Gastroesophageal sphincter (tissue), 4 donors: ENCODE measurements at regions not wholly inside any gene's neighbourhood (a gene's known extent, or its start where the extent isn't known, plus 50 kb on each side); places are given as distances from the start of the nearest gene placed in this dataset.
"Not testable (repeated sequence)": the region's sequence is repeated elsewhere in the genome, so short reads cannot be mapped to it uniquely, and the experiment has no call there.

Experiments used
- ATAC-seq: fragments of 150-250 bp; one replicate; pipeline ENCODE4 v1.9.1; 2016; ENCODE audit warnings: mild to moderate bottlenecking, moderate library complexity
- H3K27ac ChIP-seq, 4 donors: fragments of 200-600 bp; sonication (generic) in 3 of 4; 1 replicate in 3 of 4; 2 replicates in 1 of 4; pipeline ENCODE4 v1.5.1; 2016 to 2019
- H3K27me3 ChIP-seq: fragments of 200-600 bp; sonication (generic); one replicate; pipeline ENCODE4 v1.5.1; 2019
- H3K36me3 ChIP-seq, 2 donors: fragments of 200-600 bp; sonication (generic); one replicate each; pipeline ENCODE4 v1.5.1; 2019; ENCODE audit warnings: control low read depth in 1 of 2
- H3K4me1 ChIP-seq, 3 donors: fragments of 200-600 bp; sonication (generic); 1 replicate in 2 of 3; 2 replicates in 1 of 3; pipeline ENCODE4 v1.5.1; 2016 to 2019; ENCODE audit warnings: control low read depth in 2 of 3
- H3K4me3 ChIP-seq, 2 donors: fragments of 200-600 bp; sonication (generic); one replicate each; pipeline ENCODE4 v1.5.1; 2019; ENCODE audit warnings: mild to moderate bottlenecking in 1 of 2, moderate library complexity in 1 of 2
- H3K9me3 ChIP-seq, 3 donors: fragments of 200-600 bp; sonication (generic); one replicate each; pipeline ENCODE4 v1.5.1; 2017 to 2019; ENCODE audit warnings: control low read depth in 2 of 3
- EP300 ChIP-seq: sonication (generic); formaldehyde crosslinking; IDR thresholded peaks from one replicate; pipeline ENCODE4 v1.6.1; 2017; ENCODE audit warnings: antibody characterized with exemption, mild to moderate bottlenecking
- POLR2A ChIP-seq, 2 donors: fragments of 450-650 bp; IDR thresholded peaks; one replicate each; pipeline ENCODE4 v1.6.1; 2017; ENCODE audit warnings: antibody characterized with exemption in 2 of 2, mild to moderate bottlenecking in 2 of 2, moderate library complexity in 1 of 2
- POLR2AphosphoS5 ChIP-seq: sonication (generic); formaldehyde crosslinking; IDR thresholded peaks from one replicate; pipeline ENCODE4 v1.6.1; 2017; ENCODE audit warnings: antibody characterized with exemption
- WGBS, 2 donors: methylation state at CpG; one replicate each; pipeline ENCODE4 v1.1.5; 2018; ENCODE audit warnings: low coverage in 1 of 2; 5-methylcytosine and 5-hydroxymethylcytosine counted together
- TF ChIP-seq, protein P1 (sequence below), 4 experiments: fragments of 200-600 bp in 2 of 4; fragments of 450-650 bp in 2 of 4; sonication (generic) in 1 of 4; IDR thresholded peaks; one replicate each; pipeline ENCODE4 v1.5.1; 2017 to 2019; ENCODE audit warnings: antibody characterized with exemption in 4 of 4, mild to moderate bottlenecking in 2 of 4, moderate library complexity in 2 of 4

- TF ChIP-seq POLR2AphosphoS5: no peak
- TF ChIP-seq POLR2A (IDR thresholded peaks at IDR 0.05): no peak
- no peak for TF ChIP-seq EP300
- TF ChIP-seq, protein P1, sequence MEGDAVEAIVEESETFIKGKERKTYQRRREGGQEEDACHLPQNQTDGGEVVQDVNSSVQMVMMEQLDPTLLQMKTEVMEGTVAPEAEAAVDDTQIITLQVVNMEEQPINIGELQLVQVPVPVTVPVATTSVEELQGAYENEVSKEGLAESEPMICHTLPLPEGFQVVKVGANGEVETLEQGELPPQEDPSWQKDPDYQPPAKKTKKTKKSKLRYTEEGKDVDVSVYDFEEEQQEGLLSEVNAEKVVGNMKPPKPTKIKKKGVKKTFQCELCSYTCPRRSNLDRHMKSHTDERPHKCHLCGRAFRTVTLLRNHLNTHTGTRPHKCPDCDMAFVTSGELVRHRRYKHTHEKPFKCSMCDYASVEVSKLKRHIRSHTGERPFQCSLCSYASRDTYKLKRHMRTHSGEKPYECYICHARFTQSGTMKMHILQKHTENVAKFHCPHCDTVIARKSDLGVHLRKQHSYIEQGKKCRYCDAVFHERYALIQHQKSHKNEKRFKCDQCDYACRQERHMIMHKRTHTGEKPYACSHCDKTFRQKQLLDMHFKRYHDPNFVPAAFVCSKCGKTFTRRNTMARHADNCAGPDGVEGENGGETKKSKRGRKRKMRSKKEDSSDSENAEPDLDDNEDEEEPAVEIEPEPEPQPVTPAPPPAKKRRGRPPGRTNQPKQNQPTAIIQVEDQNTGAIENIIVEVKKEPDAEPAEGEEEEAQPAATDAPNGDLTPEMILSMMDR (IDR thresholded peaks at IDR 0.05): no peak
- Histone ChIP-seq H3K4me3 (no peak overlapping the region), H3K9me3 (peaks cover 0 to 4% (median 0%) of the 10 kb centered on the region in 3 donors), H3K27ac (no peak overlapping the region), H3K27me3 (no peaks in the 10 kb centered on the region), H3K36me3 (no peaks in the 10 kb centered on the region), H3K4me1 (peaks cover 0 to 6% (median 0%) of the 10 kb centered on the region in 3 donors)
- WGBS, 2 donors: 90 to 94% methylated on average over 2 to 5 of the region's 5 CpGs
- no peak for ATAC-seq
These were observed 70.5 kb downstream of the TMEM270 start for GRCh38 chr7:73931502-73931901.

- Histone ChIP-seq H3K27me3 (no peaks in the 10 kb centered on the region), H3K4me3 (no peak overlapping the region), H3K27ac (no peak overlapping the region), H3K4me1 (peaks cover 0 to 6% (median 0%) of the 10 kb centered on the region in 3 donors), H3K36me3 (no peaks in the 10 kb centered on the region), H3K9me3 (no peaks in the 10 kb centered on the region)
- no peak for ATAC-seq
- 75 to 87% methylated on average over 4 of the region's 4 CpGs for WGBS, 2 donors
- TF ChIP-seq EP300 (no peak), POLR2AphosphoS5 (no peak), POLR2A (IDR thresholded peaks at IDR 0.05) (no peak)
- TF ChIP-seq, protein P1 (IDR thresholded peaks at IDR 0.05): no peak
These were observed 71.4 kb downstream of the TMEM270 start for GRCh38 chr7:73932364-73932763.

DNA sequence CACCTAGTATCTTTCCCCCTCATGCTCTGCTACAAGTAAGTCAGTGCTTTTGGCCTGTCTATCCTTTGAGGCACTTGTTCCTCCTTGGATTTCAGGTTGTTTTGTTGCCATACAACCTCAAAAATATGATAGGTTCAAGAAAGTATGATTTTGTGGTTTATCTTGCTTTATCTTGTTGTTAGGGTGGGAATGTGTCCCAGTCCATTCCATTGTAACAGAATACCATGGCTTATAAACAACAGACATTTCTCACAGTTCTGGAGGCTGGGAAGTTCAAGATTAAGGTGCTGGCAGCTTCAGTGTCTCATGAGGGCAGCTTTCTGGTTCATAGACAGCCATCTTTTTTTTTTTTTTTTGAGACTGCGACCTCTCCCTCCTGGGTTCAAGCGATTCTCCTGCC lies 72.1 kb downstream of the TMEM270 start:
- 100% methylated on average over 1 of the region's 2 CpGs; no CpG with 5 or more reads in 1 of the 2 donors for WGBS, 2 donors
- no peaks in the 10 kb centered on the region for H3K27me3 ChIP-seq
- H3K4me1 ChIP-seq: peaks cover 0 to 6% (median 0%) of the 10 kb centered on the region in 3 donors
- no peaks in the 10 kb centered on the region for H3K36me3 ChIP-seq
- no peak overlapping the region for H3K27ac ChIP-seq
- TF ChIP-seq POLR2AphosphoS5 (no peak), EP300 (no peak), POLR2A (IDR thresholded peaks at IDR 0.05) (no peak)
- TF ChIP-seq, protein P1 (IDR thresholded peaks at IDR 0.05): no peak
- H3K4me3 ChIP-seq: no peak overlapping the region
- no peak for ATAC-seq
- H3K9me3 ChIP-seq: no peaks in the 10 kb centered on the region

DNA sequence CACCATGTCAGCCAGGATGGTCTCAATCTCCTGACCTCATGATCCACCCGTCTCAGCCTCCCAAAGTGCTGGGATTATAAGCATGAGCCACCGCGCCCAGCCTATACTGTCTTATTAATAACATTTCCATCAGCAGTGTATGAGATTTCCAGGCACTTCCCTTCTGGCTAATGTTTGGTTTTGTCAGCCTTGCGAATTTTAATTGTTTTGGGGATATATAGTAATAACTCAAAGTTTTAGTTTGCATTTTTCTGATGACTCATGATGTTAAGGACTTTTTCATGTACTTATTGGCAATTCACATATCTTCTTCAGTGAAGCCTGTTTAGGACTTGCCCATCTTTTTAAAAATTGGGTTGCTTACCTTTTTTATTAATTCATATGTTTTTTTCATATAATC lies 76.0 kb downstream of the TMEM270 start:
- Histone ChIP-seq H3K4me1 (no peaks in the 10 kb centered on the region), H3K27me3 (no peaks in the 10 kb centered on the region), H3K9me3 (peaks cover 0 to 11% (median 0%) of the 10 kb centered on the region in 3 donors), H3K4me3 (no peak overlapping the region), H3K36me3 (no peaks in the 10 kb centered on the region), H3K27ac (no peak overlapping the region)
- ATAC-seq: no peak
- TF ChIP-seq, protein P1 (IDR thresholded peaks at IDR 0.05): no peak
- TF ChIP-seq EP300: no peak
- no peak for TF ChIP-seq POLR2A (IDR thresholded peaks at IDR 0.05)
- no peak for TF ChIP-seq POLR2AphosphoS5
- WGBS, 2 donors: 68 to 77% methylated on average over 3 to 4 of the region's 4 CpGs

GRCh38 chr7:73937650-73938049 lies 76.7 kb downstream of the TMEM270 start:
- not testable (repeated sequence) for H3K27ac ChIP-seq, H3K4me3 ChIP-seq, H3K36me3 ChIP-seq, H3K27me3 ChIP-seq, H3K4me1 ChIP-seq, ATAC-seq
- TF ChIP-seq POLR2AphosphoS5: peak; percentile 16
- H3K9me3 ChIP-seq: peaks cover 0 to 11% (median 0%) of the 10 kb centered on the region in 3 donors
- 63 to 73% methylated on average over 1 to 5 of the region's 5 CpGs for WGBS, 2 donors
